Muscle layer of colon (tissue), 2 donors: ENCODE measurements at regions not wholly inside any gene's neighbourhood (a gene's known extent, or its start where the extent isn't known, plus 50 kb on each side); places are given as distances from the start of the nearest gene placed in this dataset.
"Not testable (repeated sequence)": the region's sequence is repeated elsewhere in the genome, so short reads cannot be mapped to it uniquely, and the experiment has no call there.

Experiments used
- H3K27ac ChIP-seq: one replicate; pipeline ENCODE4 v1.7.0; 2013; ENCODE audit warnings: low read depth, mild to moderate bottlenecking, low read length, moderate library complexity
- H3K27me3 ChIP-seq, 2 donors: one replicate each; pipeline ENCODE4 v1.7.0; 2013; ENCODE audit warnings: low read length in 2 of 2, mild to moderate bottlenecking in 2 of 2; ENCODE audit not compliant: insufficient read depth in 2 of 2, control insufficient read depth in 1 of 2
- H3K36me3 ChIP-seq: one replicate; pipeline ENCODE4 v1.7.0; 2013; ENCODE audit warnings: mild to moderate bottlenecking, low read length; ENCODE audit not compliant: insufficient read depth
- H3K4me1 ChIP-seq: one replicate; pipeline ENCODE4 v1.7.0; 2013; ENCODE audit warnings: mild to moderate bottlenecking, low read length; ENCODE audit not compliant: insufficient read depth
- H3K4me3 ChIP-seq, 2 donors: one replicate each; pipeline ENCODE4 v1.7.0; 2013; ENCODE audit warnings: low read length in 2 of 2, low read depth in 1 of 2, mild to moderate bottlenecking in 1 of 2, moderate library complexity in 1 of 2
- H3K9ac ChIP-seq: one replicate; pipeline ENCODE4 v1.7.0; 2013; ENCODE audit warnings: low read length
- H3K9me3 ChIP-seq: one replicate; pipeline ENCODE4 v1.7.0; 2013; ENCODE audit warnings: mild to moderate bottlenecking, low read length
- donor health status: abdominal sarcoma.
- donor health status: Adenocarcinoma of cecum.

DNA sequence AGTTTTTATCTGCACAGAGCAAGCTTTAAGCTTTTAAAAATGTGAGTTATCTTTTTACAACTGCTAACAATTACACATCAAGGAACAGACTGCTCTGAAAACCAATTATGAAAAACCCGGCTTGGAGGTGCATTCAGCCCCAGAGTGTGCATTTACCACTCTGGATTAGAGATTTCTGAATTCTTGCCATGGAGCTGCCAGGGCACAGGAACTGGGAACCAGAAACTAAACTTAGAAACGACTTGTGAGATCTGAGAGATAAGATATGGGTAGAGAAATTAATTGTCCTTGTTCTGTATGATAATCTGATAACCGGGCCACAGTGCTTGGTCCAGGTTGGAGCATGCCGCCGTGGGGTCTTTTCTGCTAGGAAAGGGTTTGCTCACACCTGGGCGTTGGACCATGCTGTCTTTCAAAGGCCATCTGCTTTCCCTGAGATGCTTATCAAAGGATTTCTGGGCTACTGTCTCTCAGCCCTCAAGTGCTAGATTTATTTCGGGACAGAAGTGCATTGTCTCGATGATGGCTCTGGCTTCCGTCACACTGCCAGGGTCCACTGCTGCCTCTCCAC is 210.0 kb downstream of the MAF start:
- no peaks in the 10 kb centered on the region for H3K4me1 ChIP-seq
- H3K4me3 ChIP-seq = no peak overlapping the region
- H3K9me3 ChIP-seq = no peaks in the 10 kb centered on the region
- H3K36me3 ChIP-seq = no peaks in the 10 kb centered on the region
- no peaks in the 10 kb centered on the region for H3K27me3 ChIP-seq
- no peak overlapping the region for H3K27ac ChIP-seq
- H3K9ac ChIP-seq = no peak overlapping the region

- no peak overlapping the region for H3K4me3 ChIP-seq
- no peak overlapping the region for H3K9ac ChIP-seq
- no peak overlapping the region for H3K27ac ChIP-seq
- no peaks in the 10 kb centered on the region for H3K9me3 ChIP-seq
- H3K4me1 ChIP-seq = no peaks in the 10 kb centered on the region
- no peaks in the 10 kb centered on the region for H3K27me3 ChIP-seq
- H3K36me3 ChIP-seq = no peaks in the 10 kb centered on the region
These were observed 212.1 kb downstream of the MAF start for GRCh38 chr16:79388396-79388795.

DNA sequence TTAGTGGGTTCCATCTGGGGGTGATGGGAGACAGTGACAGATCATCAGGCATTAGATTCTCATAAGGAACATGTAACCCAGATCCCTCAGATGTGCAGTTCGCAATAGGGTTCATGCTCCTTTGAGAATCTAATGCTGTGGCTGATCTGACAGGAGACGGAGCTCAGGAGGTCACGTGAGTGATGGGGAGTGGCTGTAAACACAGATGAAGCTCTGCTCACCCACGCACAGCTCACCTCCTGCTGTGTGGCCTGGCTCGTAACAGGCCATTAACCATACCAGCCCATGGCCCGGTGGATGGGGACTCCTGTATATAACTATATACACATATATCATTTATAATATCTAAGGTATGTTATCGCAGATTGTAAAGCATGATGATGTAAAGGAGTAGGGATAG is 214.2 kb downstream of the MAF start:
- H3K9ac ChIP-seq = no peak overlapping the region
- no peaks in the 10 kb centered on the region for H3K9me3 ChIP-seq
- H3K4me3 ChIP-seq = no peak overlapping the region
- no peaks in the 10 kb centered on the region for H3K4me1 ChIP-seq
- no peaks in the 10 kb centered on the region for H3K36me3 ChIP-seq
- H3K27me3 ChIP-seq = no peaks in the 10 kb centered on the region
- no peak overlapping the region for H3K27ac ChIP-seq

- Histone ChIP-seq H3K4me1 (no peaks in the 10 kb centered on the region), H3K9ac (no peak overlapping the region), H3K36me3 (no peaks in the 10 kb centered on the region), H3K27ac (no peak overlapping the region), H3K27me3 (no peaks in the 10 kb centered on the region), H3K9me3 (no peaks in the 10 kb centered on the region), H3K4me3 (no peak overlapping the region)
These were observed 218.9 kb downstream of the MAF start for GRCh38 chr16:79381603-79382042.

GRCh38 chr16:79380995-79381602 is 219.4 kb downstream of the MAF start:
- Histone ChIP-seq H3K9me3 (no peaks in the 10 kb centered on the region), H3K9ac (no peak overlapping the region), H3K27ac (no peak overlapping the region), H3K36me3 (no peaks in the 10 kb centered on the region), H3K27me3 (no peaks in the 10 kb centered on the region), H3K4me1 (no peaks in the 10 kb centered on the region), H3K4me3 (no peak overlapping the region)

GRCh38 chr16:79379095-79379494 is 221.4 kb downstream of the MAF start:
- Histone ChIP-seq H3K4me1 (no peaks in the 10 kb centered on the region), H3K4me3 (no peak overlapping the region), H3K27me3 (no peaks in the 10 kb centered on the region), H3K27ac (no peak overlapping the region), H3K9me3 (no peaks in the 10 kb centered on the region), H3K36me3 (no peaks in the 10 kb centered on the region), H3K9ac (no peak overlapping the region)

DNA sequence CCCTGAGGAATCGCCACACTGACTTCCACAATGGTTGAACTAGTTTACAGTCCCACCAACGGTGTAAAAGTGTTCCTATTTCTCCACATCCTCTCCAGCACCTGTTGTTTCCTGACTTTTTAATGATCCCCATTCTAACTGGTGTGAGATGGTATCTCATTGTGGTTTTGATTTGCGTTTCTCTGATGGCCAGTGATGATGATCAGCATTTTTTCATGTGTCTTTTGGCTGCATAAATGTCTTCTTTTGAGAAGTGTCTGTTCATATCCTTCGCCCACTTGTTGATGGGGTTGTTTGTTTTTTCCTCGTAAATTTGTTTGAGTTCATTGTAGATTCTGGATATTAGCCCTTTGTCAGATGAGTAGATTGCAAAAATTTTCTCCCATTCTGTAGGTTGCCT is 223.5 kb downstream of the MAF start:
- not testable (repeated sequence) for H3K4me1 ChIP-seq, H3K27ac ChIP-seq, H3K4me3 ChIP-seq, H3K9me3 ChIP-seq, H3K36me3 ChIP-seq, H3K27me3 ChIP-seq, H3K9ac ChIP-seq

DNA sequence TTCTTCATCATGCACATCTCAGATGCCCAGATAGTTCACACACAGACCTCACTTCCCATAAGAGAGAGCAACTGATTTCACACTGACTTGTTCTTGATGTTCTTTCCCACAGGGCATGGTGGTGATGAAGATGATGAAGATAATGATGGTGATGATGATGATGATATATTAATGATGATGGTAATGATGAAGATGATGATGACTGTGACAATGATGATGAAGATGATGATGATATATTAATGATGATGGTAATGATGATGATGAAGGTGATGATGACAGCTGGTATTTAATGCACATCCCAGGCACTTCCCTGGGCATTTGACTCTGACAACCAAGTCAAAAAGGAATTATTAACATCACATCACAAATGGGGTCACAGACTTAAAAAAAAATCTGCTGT is 225.2 kb downstream of the MAF start:
- Histone ChIP-seq H3K27me3 (no peaks in the 10 kb centered on the region), H3K4me3 (no peak overlapping the region), H3K27ac (no peak overlapping the region)

DNA sequence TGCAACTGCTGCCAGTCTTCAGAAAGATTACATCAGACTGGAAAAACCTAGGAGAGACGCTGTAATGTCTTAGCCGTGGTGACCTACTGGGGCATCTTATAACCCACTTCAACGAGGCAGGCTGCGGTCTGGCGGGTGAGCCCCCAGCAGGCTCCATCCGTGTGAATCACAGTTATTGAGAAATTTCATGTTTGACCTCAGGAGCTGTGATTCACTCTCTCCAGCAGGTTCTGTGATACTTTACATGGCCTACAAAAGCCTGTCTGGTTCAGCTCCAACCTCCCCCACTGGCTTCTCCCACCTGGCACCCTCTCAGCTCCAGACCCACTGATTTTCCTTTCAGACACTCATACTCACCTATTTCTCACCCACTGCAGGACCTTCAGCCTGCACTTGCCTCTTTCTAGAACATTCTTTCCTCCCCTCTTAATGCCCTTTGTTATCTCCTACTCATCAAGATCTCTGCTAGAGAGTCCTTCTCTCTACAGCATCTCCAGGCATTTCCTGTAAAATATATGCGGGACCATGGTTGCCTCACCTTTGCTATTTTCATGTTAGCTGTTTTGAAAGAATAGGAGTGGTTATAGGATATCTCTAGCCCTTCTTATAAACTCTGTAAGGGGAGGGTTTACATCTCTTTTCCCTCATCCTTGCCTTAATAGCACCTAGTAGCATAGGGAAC is 227.9 kb downstream of the MAF start:
- Histone ChIP-seq H3K27me3 (no peaks in the 10 kb centered on the region), H3K36me3 (no peaks in the 10 kb centered on the region), H3K4me1 (no peaks in the 10 kb centered on the region), H3K9ac (no peak overlapping the region), H3K9me3 (no peaks in the 10 kb centered on the region), H3K27ac (no peak overlapping the region), H3K4me3 (no peak overlapping the region)

More for the DNA sequence above, 225.2 kb downstream of the MAF start:
- no peak overlapping the region for H3K9ac ChIP-seq
- no peaks in the 10 kb centered on the region for H3K36me3 ChIP-seq
- no peaks in the 10 kb centered on the region for H3K9me3 ChIP-seq
- H3K4me1 ChIP-seq = no peaks in the 10 kb centered on the region

GRCh38 chr16:79370736-79371135 is 229.8 kb downstream of the MAF start:
- Histone ChIP-seq H3K4me3 (no peak overlapping the region), H3K4me1 (no peaks in the 10 kb centered on the region), H3K9ac (no peak overlapping the region), H3K36me3 (no peaks in the 10 kb centered on the region), H3K27ac (no peak overlapping the region), H3K9me3 (no peaks in the 10 kb centered on the region), H3K27me3 (no peaks in the 10 kb centered on the region)

- H3K36me3 ChIP-seq = no peaks in the 10 kb centered on the region
- no peak overlapping the region for H3K27ac ChIP-seq
- H3K27me3 ChIP-seq = no peaks in the 10 kb centered on the region
- H3K4me1 ChIP-seq = no peaks in the 10 kb centered on the region
- H3K9me3 ChIP-seq = no peaks in the 10 kb centered on the region
- H3K4me3 ChIP-seq = no peak overlapping the region
- H3K9ac ChIP-seq = no peak overlapping the region
These were observed 230.7 kb downstream of the MAF start for GRCh38 chr16:79369796-79370195.

- H3K4me3 ChIP-seq = no peak overlapping the region
- H3K9ac ChIP-seq = no peak overlapping the region
- H3K4me1 ChIP-seq = no peaks in the 10 kb centered on the region
- H3K36me3 ChIP-seq = no peaks in the 10 kb centered on the region
- no peaks in the 10 kb centered on the region for H3K9me3 ChIP-seq
- H3K27ac ChIP-seq = no peak overlapping the region
- no peaks in the 10 kb centered on the region for H3K27me3 ChIP-seq
These were observed 232.7 kb downstream of the MAF start for GRCh38 chr16:79367822-79368221.
